Esophagus muscularis mucosa (tissue), 4 donors: ENCODE measurements at regions not wholly inside any gene's neighbourhood (a gene's known extent, or its start where the extent isn't known, plus 50 kb on each side); places are given as distances from the start of the nearest gene placed in this dataset.

Source experiments
- EP300 ChIP-seq: sonication (generic); formaldehyde crosslinking; IDR thresholded peaks from one replicate; pipeline ENCODE4 v1.6.1; 2017; ENCODE audit warnings: antibody characterized with exemption
- POLR2A ChIP-seq: fragments of 450-650 bp; IDR thresholded peaks from one replicate; pipeline ENCODE4 v1.6.1; 2017; ENCODE audit warnings: antibody characterized with exemption, moderate library complexity, mild to moderate bottlenecking, low read depth
- POLR2AphosphoS5 ChIP-seq, 2 donors: sonication (generic); formaldehyde crosslinking; IDR thresholded peaks; one replicate each; pipeline ENCODE4 v1.6.1; 2017; ENCODE audit warnings: antibody characterized with exemption in 2 of 2
- TF ChIP-seq, protein P1 (sequence below), 3 experiments: fragments of 200-600 bp in 2 of 3; fragments of 450-650 bp in 1 of 3; sonication (generic) in 2 of 3; IDR thresholded peaks; one replicate each; pipeline ENCODE4 v1.5.1; 2017 to 2019; ENCODE audit warnings: antibody characterized with exemption in 3 of 3, mild to moderate bottlenecking in 2 of 3, moderate library complexity in 1 of 3

DNA sequence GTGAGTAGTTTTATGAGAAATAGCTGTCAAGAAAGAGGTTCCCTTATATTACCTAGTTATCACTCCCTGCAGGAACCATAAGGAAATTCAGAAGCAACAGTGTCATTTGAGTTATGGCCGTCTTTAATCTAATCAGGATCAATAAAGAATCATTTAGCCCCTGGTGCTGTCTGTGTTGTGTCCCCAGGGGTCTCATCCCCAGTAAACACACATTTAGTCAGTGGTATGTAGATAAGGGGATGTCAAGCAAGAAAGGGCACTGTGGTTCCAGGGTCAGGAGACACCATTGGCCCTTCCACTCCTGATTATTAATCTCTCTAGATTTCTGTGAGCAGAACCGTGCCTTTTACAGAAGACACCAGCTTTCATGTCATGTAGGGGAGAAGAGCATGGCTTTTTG is 158.0 kb upstream of the SEMA6A start:
- TF ChIP-seq POLR2AphosphoS5 (IDR thresholded peaks at IDR 0.05) = no peak
- TF ChIP-seq, protein P1, sequence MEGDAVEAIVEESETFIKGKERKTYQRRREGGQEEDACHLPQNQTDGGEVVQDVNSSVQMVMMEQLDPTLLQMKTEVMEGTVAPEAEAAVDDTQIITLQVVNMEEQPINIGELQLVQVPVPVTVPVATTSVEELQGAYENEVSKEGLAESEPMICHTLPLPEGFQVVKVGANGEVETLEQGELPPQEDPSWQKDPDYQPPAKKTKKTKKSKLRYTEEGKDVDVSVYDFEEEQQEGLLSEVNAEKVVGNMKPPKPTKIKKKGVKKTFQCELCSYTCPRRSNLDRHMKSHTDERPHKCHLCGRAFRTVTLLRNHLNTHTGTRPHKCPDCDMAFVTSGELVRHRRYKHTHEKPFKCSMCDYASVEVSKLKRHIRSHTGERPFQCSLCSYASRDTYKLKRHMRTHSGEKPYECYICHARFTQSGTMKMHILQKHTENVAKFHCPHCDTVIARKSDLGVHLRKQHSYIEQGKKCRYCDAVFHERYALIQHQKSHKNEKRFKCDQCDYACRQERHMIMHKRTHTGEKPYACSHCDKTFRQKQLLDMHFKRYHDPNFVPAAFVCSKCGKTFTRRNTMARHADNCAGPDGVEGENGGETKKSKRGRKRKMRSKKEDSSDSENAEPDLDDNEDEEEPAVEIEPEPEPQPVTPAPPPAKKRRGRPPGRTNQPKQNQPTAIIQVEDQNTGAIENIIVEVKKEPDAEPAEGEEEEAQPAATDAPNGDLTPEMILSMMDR (IDR thresholded peaks at IDR 0.05) = no peak
- no peak for TF ChIP-seq POLR2A
- TF ChIP-seq EP300 = no peak
